NCI-H1436 (cell line): ENCODE measurements at regions not wholly inside any gene's neighbourhood (a gene's known extent, or its start where the extent isn't known, plus 50 kb on each side); places are given as distances from the start of the nearest gene placed in this dataset.
"Not testable (repeated sequence)": the region's sequence is repeated elsewhere in the genome, so short reads cannot be mapped to it uniquely, and the experiment has no call there.

Experiments used
- DNase-seq: peaks from one replicate; lab custom pipeline; 2025; lab: John Stamatoyannopoulos, UW

DNA sequence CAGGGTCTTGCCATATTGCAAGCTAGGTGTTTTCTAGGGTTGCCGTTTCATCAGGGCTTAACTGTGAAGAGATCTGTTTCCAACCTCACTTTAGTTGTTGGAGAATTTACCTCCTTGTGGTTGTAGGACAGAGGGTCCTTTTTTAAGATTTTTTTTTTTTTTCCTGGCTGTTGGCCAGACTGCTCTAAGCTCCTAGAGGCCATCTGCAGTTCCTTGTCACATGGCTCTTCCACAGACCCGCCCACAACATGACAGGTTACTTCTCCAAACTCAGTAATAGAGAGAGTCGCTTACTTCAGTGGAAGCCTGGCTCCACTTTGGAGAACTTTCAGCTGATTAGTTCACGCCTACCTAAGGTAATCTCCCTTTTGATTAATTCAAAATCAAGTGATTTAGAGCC is 543.7 kb downstream of the DMRTA1 start:
- no peak for DNase-seq

DNA sequence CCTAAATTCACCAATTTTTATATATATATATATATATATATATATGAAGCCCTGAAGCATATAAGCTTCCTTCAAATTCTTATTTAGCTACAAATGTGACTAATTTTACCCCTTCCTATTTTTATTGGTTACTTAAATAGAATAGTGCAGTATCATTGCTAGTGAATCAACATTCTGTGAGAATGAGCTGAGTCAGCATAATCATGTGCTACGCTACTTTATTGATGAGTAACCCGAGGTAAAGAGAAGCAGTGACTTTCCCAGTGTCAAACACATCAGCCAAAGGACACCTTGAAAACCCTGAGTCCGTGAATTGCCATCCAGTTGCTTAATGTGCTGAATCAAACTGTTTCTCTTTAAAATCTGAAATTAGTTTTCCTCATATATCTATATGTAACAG is 546.2 kb downstream of the DMRTA1 start:
- DNase-seq, result no peak

DNA sequence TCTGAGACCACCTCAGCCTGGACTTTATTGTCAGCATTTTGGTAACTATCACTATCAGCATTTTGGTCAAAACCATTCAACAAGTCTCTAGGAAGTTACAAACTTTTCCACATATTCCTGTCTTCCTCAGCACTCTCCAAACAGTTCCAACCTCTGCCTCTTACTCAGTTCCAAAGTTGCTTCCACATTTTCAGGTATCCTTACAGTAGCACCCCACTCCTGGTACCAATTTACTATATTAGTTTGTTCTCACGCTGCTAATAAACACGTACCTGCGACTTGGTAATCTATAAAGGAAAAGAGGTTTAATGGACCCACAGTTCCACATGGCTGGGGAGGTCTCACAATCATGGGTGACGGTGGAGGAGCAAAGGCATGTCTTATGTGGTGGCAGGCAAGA is 551.3 kb downstream of the DMRTA1 start:
- DNase-seq, result no peak

GRCh38 chr9:23005156-23005555 is 558.5 kb downstream of the DMRTA1 start:
- DNase-seq, result peak; percentile 33

DNA sequence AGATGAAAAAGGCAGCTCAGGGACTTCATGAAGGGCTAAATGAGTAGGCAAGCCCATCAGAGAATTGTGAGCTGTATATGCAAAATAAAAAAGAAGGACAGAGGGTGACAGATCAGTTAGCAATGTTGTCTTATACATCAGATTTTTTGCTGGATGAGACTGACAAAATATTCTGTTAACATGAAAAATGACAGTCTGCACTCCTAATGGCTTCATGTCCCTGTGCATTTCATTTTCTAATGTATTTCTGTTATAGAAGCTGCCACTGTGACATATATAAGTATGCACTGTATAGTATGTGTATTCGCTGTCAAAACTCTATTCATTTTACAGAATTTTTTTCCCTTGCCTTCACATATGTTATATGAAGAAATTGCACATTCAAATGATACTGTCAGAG is 559.5 kb downstream of the DMRTA1 start:
- no peak for DNase-seq

DNA sequence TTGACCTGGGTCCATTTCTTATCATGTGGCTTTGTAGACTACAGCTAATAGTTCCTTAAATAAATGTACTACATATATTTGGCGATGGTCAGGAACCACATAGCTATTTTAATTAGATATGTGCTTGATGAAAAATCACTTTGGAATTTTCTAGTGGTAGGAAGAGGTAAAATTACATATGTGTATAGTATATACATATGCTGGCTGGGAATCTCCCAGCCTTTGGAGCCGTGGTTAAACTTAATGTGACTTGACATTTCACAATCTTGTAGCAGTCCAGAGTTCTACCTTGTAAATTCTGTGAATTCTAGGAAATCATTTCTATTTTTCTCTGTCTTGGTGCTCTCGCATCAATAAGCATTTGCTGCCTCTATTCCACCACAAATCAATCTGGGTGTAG is 565.0 kb downstream of the DMRTA1 start:
- DNase-seq, result no peak

DNA sequence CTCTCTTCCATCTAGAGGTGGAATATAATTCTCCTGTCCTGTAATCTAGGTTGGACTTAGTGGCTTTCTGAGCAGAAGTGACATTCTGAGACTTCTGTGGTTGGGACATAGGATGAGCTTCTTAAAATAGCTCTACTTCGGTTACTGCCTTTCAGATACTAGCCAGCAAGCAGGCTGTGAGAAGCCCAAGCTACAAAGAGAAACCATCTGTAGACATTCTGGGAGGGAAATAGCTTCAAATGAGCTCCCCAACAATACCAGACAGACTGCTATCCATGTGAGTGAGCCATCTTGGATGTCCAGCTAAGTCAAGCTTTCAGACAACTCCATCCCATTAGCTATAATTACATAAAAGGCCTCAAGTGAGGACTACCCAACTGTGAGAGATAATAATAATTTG is 568.9 kb downstream of the DMRTA1 start:
- DNase-seq, result no peak

- DNase-seq, result no peak
These were observed 589.8 kb downstream of the DMRTA1 start for GRCh38 chr9:23036416-23036815.

DNA sequence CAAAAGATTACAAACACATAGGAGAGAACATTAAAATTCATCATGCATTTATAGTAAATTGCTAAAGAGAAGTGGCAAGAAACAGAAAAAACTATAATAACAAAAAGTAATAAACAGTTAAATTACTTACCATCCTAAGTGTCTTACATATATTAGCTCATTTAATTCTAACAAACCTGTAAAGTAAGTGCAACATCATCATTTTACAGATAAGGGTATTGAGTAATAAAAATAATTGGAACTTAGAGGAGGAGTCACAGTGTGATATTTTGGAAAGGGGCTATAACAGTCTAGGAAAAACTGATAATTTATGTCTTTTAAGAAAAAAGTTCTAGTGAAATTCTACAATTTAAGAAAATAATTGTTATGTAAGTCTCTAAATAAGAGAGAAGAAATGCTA is 592.8 kb downstream of the DMRTA1 start:
- no peak for DNase-seq

DNA sequence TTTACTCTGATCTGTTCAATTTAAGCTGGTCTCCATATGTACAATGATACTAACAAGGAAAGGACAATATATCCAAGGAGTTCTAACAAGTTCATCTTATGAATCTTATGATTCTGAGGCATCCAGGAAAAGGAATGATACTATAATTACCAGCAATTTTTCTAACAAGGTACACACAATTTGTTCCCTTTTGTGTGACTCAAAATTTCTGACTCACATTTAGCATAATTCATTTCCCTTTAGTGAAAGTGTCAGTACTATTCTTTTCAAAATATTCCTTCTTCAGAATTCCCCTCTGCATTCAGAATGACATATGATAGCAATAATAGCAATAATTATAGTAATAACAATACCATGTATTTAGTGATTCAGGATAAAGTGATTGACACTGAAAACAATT is 594.8 kb downstream of the DMRTA1 start:
- peak; percentile 13 for DNase-seq

GRCh38 chr9:23044549-23044948 is 597.9 kb downstream of the DMRTA1 start:
- DNase-seq, result no peak

DNA sequence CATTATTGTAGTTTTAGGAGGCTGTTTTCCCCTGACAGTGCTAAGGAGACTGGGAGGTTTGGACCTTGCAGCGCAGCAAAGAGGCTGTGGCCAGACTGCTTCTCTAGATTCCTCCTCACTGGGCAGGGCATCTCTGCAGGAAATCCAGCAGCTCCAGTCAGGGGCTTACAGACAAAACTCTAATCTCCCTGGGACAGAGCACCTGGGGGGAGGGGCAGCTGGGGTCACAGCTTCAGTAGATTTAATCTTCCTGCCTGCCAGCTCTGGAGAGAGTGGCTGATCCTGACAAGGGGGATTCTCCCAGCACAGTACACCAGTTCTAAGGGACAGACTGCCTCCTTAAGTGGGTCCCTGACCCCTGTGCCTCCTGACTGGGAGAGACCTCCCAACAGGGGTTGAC is 599.4 kb downstream of the DMRTA1 start:
- DNase-seq, result not testable (repeated sequence)

DNA sequence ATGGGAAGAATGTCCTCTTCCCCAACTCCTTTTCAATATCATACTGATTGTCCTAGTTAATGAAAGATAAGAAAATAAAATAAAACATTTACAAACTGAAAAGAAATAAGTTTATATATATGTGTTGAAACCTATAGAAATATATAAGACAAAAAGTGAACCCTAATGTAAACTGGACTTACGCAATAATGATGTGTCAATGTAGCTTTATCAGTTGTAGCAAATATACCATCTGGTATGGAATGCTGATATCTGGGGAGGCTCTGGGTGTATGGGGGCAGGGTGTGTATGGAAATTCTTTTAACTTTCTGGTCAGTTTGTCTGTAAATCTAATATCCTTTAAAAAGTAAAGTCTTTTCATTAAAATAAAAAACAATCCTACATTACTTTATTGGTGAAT is 603.9 kb downstream of the DMRTA1 start:
- no peak for DNase-seq

- no peak for DNase-seq
These were observed 626.5 kb downstream of the DMRTA1 start for GRCh38 chr9:23073136-23073535.

GRCh38 chr9:23079798-23080197 is 633.2 kb downstream of the DMRTA1 start:
- no peak for DNase-seq

DNA sequence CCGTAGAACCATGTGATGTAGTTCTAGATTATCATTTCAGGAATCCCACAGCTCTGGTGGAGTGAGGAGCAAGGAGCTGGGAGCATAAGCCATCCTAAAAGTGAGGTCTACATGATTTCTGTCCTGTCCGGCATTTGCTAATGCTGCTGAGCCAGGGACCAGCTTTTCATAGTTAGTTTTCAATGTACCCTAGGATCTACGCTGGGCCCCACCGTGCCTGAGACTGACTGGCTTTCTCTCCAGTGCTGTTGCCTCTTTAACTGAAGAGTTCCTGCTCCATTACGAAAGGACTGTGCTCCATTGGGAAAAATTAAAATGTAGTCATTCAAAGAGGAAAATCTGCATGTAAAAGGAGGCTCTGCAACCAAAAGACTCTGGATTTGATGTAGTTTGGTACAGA is 634.8 kb downstream of the DMRTA1 start:
- DNase-seq, result no peak

- no peak for DNase-seq
These were observed 642.3 kb downstream of the DMRTA1 start for GRCh38 chr9:23088932-23089364.

DNA sequence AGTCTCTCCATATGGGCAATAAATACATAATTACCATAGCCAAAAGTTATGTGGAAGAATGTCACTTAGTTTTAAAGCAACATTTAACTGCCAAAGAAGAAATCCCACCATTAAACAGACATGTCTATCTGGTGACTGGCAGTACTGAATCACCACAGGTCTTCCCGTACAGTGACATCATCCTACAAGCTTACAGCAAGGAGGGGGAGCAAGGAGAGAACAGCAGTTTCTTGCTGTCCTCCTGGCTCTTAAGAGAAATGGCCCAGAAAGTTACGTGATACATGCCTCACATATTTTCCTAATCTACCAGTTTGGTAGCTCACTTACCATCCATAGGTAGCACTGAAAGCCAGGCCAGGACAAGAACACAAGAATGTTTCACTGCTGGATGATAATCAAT is 671.0 kb downstream of the DMRTA1 start:
- no peak for DNase-seq

GRCh38 chr9:23120630-23121029 is 674.0 kb downstream of the DMRTA1 start:
- DNase-seq, result no peak

DNA sequence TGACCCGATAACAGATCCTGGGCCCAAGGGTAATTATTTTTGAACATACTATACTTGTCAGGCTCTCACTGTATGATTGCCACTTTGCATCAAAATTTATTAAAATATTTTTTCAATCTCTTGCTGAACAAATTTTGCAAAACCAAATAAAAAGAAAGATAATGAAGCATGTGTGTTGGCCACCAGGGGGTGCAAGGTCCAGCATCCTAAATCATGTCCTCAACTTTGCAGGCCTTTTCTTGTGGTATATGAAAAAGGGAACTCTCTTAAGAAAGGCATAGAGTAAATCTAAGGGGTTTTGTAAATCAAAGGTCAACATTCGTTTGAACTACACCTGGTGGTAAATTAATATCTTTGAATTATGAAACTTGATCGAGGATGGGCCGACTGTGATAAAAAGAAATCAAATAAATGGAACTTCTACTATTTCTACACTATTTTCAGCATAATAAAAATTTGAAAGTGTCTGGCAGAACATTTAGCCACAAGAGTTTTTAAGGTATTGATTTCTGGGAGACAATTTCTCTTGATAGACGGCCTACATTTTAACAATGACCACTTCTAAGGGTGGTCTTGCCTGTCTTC is 676.5 kb downstream of the DMRTA1 start:
- DNase-seq, result no peak

DNA sequence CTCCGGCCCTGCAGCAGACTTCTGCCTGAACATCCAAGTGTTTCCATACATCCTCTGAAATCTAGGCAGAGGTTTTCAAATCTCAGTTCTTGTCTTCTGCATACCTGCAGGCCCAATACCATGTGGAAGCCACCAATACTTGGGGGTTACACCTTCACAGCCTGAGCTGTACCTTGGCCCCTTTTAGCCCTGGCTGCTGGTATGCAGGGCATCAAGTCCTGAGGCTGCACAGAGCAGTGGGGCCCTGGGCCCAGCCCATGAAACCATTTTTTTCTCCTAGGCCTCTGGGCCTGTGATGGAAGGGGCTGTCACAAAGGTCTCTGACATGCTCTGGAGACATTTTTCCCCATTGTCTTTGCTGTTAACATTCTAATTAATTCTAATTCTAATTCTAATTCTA is 680.6 kb downstream of the ELAVL2 start:
- DNase-seq, result no peak

DNA sequence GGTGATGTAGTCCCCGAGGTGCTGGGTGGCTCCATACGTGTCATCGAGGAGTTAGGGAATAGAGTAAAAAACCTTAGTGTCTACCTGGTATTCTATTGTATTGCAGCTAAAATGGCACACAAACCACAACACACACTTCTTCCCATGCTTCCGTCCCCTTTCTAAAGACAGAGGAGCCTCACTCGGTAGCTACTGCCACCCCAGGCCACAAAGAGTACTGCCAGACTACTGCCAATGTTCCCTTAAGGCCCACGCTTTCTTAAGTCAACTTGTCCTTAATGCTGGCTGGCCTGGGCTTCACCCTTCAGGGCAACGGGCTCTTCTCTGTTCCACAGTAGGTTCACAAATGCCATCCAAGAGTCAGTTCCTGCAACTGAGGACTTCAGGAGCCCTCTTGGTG is 673.0 kb downstream of the ELAVL2 start:
- DNase-seq, result no peak

GRCh38 chr9:23160491-23160890 is 665.5 kb downstream of the ELAVL2 start:
- no peak for DNase-seq

DNA sequence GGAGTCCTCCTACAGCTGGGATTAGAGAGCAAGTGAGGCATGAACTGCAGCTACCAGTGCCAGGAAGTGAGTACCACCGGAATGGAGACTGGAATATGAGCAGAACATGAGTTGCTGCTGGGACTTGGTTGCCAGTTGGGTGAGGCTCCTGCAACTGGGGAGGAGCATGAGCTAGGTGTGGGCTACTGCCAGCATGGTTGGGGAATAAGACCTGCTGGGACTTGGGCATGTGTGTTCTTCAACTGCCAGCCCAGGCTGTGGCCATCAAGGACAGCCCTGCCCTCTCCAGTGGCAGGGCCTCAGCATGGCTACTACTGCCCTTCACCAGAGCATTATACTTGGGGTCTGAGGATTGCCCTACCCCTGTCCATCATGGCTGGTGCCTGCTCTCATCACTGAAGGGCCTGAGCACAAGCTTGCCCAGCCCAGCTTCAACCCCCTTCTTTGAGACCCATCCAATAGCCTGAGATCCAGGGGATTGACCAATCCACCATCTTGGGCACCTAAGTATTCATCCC is 665.0 kb downstream of the ELAVL2 start:
- no peak for DNase-seq

GRCh38 chr9:23162789-23163188 is 663.3 kb downstream of the ELAVL2 start:
- DNase-seq, result no peak
